Nephron (organoid): ENCODE measurements at regions not wholly inside any gene's neighbourhood (a gene's known extent, or its start where the extent isn't known, plus 50 kb on each side); places are given as distances from the start of the nearest gene placed in this dataset.

Experiments used
- H3K27ac Mint-ChIP-seq, 3 experiments: 2 replicates each; pipeline ENCODE4 v1.8.0; 2020; ENCODE audit warnings: mixed read lengths in 3 of 3, mild to moderate bottlenecking in 2 of 3, moderate library complexity in 1 of 3
- H3K27me3 Mint-ChIP-seq: 2 replicates; pipeline ENCODE4 v1.8.0; 2021; ENCODE audit warnings: low read depth, mild to moderate bottlenecking, moderate library complexity, mixed read lengths
- H3K36me3 Mint-ChIP-seq: 2 replicates; pipeline ENCODE4 v1.8.0; 2020; ENCODE audit warnings: low read depth, mixed read lengths
- H3K4me1 Mint-ChIP-seq: 2 replicates; pipeline ENCODE4 v1.8.0; 2020; ENCODE audit warnings: mixed read lengths
- H3K4me3 Mint-ChIP-seq, 3 experiments: 2 replicates each; pipeline ENCODE4 v1.8.0; 2020; ENCODE audit warnings: mild to moderate bottlenecking in 3 of 3, mixed read lengths in 3 of 3, moderate library complexity in 2 of 3
- H3K9me3 Mint-ChIP-seq: 2 replicates; pipeline ENCODE4 v1.8.0; 2020; ENCODE audit warnings: mixed read lengths
- CTCF ChIP-seq, 3 experiments: fragments of 200-600 bp; sonication (generic); IDR thresholded peaks; one replicate each; pipeline ENCODE4 v1.5.0; 2021; ENCODE audit warnings: antibody characterized with exemption in 3 of 3; ENCODE audit not compliant: unreplicated experiment in 3 of 3

- Mint-ChIP-seq H3K36me3 (no peaks in the 10 kb centered on the region), H3K4me3 (no peak overlapping the region), H3K27ac (no peak overlapping the region), H3K27me3 (peaks cover 53% of the 10 kb centered on the region), H3K9me3 (peaks cover 12% of the 10 kb centered on the region), H3K4me1 (peaks cover 17% of the 10 kb centered on the region)
- no peak for TF ChIP-seq CTCF (IDR thresholded peaks at IDR 0.05; ENCODE audit: unreplicated experiment in 3 of 3)
These were observed 197.9 kb downstream of the IRF8 start for GRCh38 chr16:86096850-86097249.

- no peak overlapping the region for H3K4me3 Mint-ChIP-seq
- H3K9me3 Mint-ChIP-seq: peaks cover 12% of the 10 kb centered on the region
- peaks cover 24% of the 10 kb centered on the region for H3K4me1 Mint-ChIP-seq
- TF ChIP-seq CTCF (IDR thresholded peaks at IDR 0.05; ENCODE audit: unreplicated experiment in 3 of 3): no peak
- H3K27me3 Mint-ChIP-seq: peaks cover 55% of the 10 kb centered on the region
- no peak overlapping the region for H3K27ac Mint-ChIP-seq
- H3K36me3 Mint-ChIP-seq: no peaks in the 10 kb centered on the region
These were observed 200.4 kb downstream of the IRF8 start for GRCh38 chr16:86099326-86099725.

- H3K4me1 Mint-ChIP-seq: peaks cover 24% of the 10 kb centered on the region
- H3K36me3 Mint-ChIP-seq: no peaks in the 10 kb centered on the region
- no peak for TF ChIP-seq CTCF (IDR thresholded peaks at IDR 0.05; ENCODE audit: unreplicated experiment in 3 of 3)
- peak overlapping the region; percentile 19 to 87 (median 48) for H3K27ac Mint-ChIP-seq
- peak overlapping the region in 1 of 3 experiments; percentile 14 for H3K4me3 Mint-ChIP-seq
- peaks cover 12% of the 10 kb centered on the region for H3K9me3 Mint-ChIP-seq
- peaks cover 63% of the 10 kb centered on the region for H3K27me3 Mint-ChIP-seq
These were observed 201.5 kb downstream of the IRF8 start for GRCh38 chr16:86100205-86101136.

- Mint-ChIP-seq H3K9me3 (peaks cover 12% of the 10 kb centered on the region), H3K4me1 (peaks cover 24% of the 10 kb centered on the region), H3K27ac (peak overlapping the region; percentile 19 to 87 (median 48)), H3K36me3 (no peaks in the 10 kb centered on the region), H3K27me3 (peaks cover 58% of the 10 kb centered on the region), H3K4me3 (peak overlapping the region in 1 of 3 experiments; percentile 17)
- no peak for TF ChIP-seq CTCF (IDR thresholded peaks at IDR 0.05; ENCODE audit: unreplicated experiment in 3 of 3)
These were observed 202.4 kb downstream of the IRF8 start for GRCh38 chr16:86101137-86101896.

- Mint-ChIP-seq H3K4me1 (peaks cover 24% of the 10 kb centered on the region), H3K27me3 (peaks cover 53% of the 10 kb centered on the region), H3K9me3 (peaks cover 7% of the 10 kb centered on the region), H3K36me3 (no peaks in the 10 kb centered on the region), H3K27ac (peak overlapping the region in 1 of 3 experiments; percentile 58), H3K4me3 (no peak overlapping the region)
- TF ChIP-seq CTCF (IDR thresholded peaks at IDR 0.05; ENCODE audit: unreplicated experiment in 3 of 3): no peak
These were observed 202.9 kb downstream of the IRF8 start for GRCh38 chr16:86101897-86102157.
